ENCODE measurements at regions not wholly inside any gene's neighbourhood (a gene's known extent, or its start where the extent isn't known, plus 50 kb on each side); places are given as distances from the start of the nearest gene placed in this dataset.

DNA sequence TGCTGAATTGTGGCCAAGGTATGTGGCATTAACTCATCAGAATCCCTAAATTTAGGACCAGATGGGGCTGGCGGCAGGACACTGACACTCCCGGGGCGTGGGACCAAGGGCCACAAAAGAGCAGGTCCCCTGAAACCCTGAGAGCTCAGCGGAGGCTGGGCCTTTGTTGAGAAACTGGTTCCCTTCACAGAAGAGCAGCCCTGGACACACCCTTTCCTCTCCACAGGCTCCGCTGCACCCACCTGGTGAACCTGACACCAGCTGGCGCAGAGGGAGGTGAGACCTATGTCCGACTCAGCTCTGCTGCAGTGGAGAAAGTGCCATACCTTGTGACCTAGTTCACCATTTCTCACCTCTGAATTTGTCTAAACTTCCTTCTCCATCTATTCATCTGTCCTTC lies 119.5 kb downstream of the RTP5 start:
- TF ChIP-seq, protein P1, sequence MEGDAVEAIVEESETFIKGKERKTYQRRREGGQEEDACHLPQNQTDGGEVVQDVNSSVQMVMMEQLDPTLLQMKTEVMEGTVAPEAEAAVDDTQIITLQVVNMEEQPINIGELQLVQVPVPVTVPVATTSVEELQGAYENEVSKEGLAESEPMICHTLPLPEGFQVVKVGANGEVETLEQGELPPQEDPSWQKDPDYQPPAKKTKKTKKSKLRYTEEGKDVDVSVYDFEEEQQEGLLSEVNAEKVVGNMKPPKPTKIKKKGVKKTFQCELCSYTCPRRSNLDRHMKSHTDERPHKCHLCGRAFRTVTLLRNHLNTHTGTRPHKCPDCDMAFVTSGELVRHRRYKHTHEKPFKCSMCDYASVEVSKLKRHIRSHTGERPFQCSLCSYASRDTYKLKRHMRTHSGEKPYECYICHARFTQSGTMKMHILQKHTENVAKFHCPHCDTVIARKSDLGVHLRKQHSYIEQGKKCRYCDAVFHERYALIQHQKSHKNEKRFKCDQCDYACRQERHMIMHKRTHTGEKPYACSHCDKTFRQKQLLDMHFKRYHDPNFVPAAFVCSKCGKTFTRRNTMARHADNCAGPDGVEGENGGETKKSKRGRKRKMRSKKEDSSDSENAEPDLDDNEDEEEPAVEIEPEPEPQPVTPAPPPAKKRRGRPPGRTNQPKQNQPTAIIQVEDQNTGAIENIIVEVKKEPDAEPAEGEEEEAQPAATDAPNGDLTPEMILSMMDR (IDR thresholded peaks at IDR 0.05; ENCODE audit: control extremely low read depth in 1 of 3, insufficient read depth in 1 of 3, low read depth in 1 of 3, low read length in 3 of 3): no peak
- no peak for TF ChIP-seq GABPA (IDR thresholded peaks at IDR 0.05; ENCODE audit: borderline replicate concordance, insufficient read depth, low read length)
- no peak for TF ChIP-seq EGR1 (IDR thresholded peaks at IDR 0.05; ENCODE audit: borderline replicate concordance, low read depth, low read length)

All from H1 (cell line).